Body of pancreas (tissue), 4 donors: ENCODE measurements at regions not wholly inside any gene's neighbourhood (a gene's known extent, or its start where the extent isn't known, plus 50 kb on each side); places are given as distances from the start of the nearest gene placed in this dataset.

Experiments used
- ATAC-seq: fragments of 150-250 bp; one replicate; pipeline ENCODE4 v1.9.1; 2016
- DNase-seq, 4 donors: peaks; one replicate each; pipeline ENCODE4 v3.0.0-alpha.2; 2019
- H3K27ac ChIP-seq, 4 donors: fragments of 200-600 bp; sonication (generic); 1 replicate in 3 of 4; 2 replicates in 1 of 4; pipeline versions ENCODE4 v1.5.1 to v1.6.1; 2016 to 2019; ENCODE audit warnings: mild to moderate bottlenecking in 1 of 4, mixed read lengths in 1 of 4, moderate library complexity in 1 of 4
- H3K27me3 ChIP-seq, 2 donors: fragments of 200-600 bp; sonication (generic); one replicate each; pipeline ENCODE4 v1.6.0; 2016; ENCODE audit warnings: mild to moderate bottlenecking in 1 of 2
- H3K36me3 ChIP-seq, 2 donors: fragments of 200-600 bp; sonication (generic); replicated peaks in 1 of 2; 2 replicates each; pipeline ENCODE4 v1.5.1; 2016; ENCODE audit warnings: low read depth in 2 of 2; ENCODE audit not compliant: insufficient read depth in 1 of 2
- H3K4me1 ChIP-seq: fragments of 200-600 bp; sonication (generic); one replicate; pipeline ENCODE4 v1.6.0; 2016
- H3K4me3 ChIP-seq, 2 donors: fragments of 200-600 bp; sonication (generic); 1 replicate in 1 of 2; 2 replicates in 1 of 2; pipeline ENCODE4 v1.5.1; 2016 to 2019
- H3K9me3 ChIP-seq, 3 donors: fragments of 200-600 bp; sonication (generic); 1 replicate in 2 of 3; 2 replicates in 1 of 3; pipeline ENCODE4 v1.5.1; 2016
- POLR2A ChIP-seq, 3 donors: fragments of 450-650 bp; IDR thresholded peaks; one replicate each; pipeline ENCODE4 v1.6.1; 2016; ENCODE audit warnings: antibody characterized with exemption in 3 of 3, mild to moderate bottlenecking in 2 of 3
- WGBS, 2 donors: methylation state at CpG; one replicate each; pipeline ENCODE4 v1.1.5; 2017; 5-methylcytosine and 5-hydroxymethylcytosine counted together
- intact Hi-C: fragments of 100-400 bp; cut with DNase I; formaldehyde crosslinking; loops from one replicate; pipeline ENCODE4 v1.15.1; 2023
- TF ChIP-seq, protein P1 (sequence below), 7 experiments: fragments of 450-650 bp in 4 of 7; fragments of 200-600 bp in 3 of 7; sonication (generic) in 3 of 7; IDR thresholded peaks; one replicate each; pipeline ENCODE4 v1.5.1; 2016 to 2019; ENCODE audit warnings: antibody characterized with exemption in 7 of 7

DNA sequence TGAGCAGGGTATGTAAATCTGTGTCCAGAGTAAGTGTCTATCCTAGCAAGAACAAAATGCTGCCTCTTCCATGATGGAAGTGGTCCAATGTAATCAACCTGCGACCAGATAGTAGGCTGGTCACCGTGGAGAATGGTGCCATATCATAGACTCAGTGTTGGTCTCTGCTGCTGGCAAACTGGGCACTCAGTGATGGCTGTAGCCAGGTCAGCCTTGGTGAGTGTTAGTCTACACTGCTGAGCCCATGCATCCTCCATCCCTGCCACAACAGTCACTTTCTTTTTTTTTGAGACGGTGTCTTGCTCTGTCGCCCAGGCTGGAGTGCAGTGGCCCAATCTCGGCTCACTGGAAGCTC, 69.3 kb downstream of the CHRD start:
- H3K27ac ChIP-seq, result peak overlapping the region in 1 of 4 donors; percentile 36
- H3K4me3 ChIP-seq, result no peak overlapping the region
- no peaks in the 10 kb centered on the region for H3K27me3 ChIP-seq
- WGBS, 2 donors, result 60 to 74% methylated on average over 5 of the region's 5 CpGs
- peak; percentile 12 for ATAC-seq
- no peaks in the 10 kb centered on the region for H3K9me3 ChIP-seq
- intact Hi-C loops, result no loop called here
- no peak for DNase-seq
- no peak for TF ChIP-seq POLR2A (IDR thresholded peaks at IDR 0.05)
- TF ChIP-seq, protein P1, sequence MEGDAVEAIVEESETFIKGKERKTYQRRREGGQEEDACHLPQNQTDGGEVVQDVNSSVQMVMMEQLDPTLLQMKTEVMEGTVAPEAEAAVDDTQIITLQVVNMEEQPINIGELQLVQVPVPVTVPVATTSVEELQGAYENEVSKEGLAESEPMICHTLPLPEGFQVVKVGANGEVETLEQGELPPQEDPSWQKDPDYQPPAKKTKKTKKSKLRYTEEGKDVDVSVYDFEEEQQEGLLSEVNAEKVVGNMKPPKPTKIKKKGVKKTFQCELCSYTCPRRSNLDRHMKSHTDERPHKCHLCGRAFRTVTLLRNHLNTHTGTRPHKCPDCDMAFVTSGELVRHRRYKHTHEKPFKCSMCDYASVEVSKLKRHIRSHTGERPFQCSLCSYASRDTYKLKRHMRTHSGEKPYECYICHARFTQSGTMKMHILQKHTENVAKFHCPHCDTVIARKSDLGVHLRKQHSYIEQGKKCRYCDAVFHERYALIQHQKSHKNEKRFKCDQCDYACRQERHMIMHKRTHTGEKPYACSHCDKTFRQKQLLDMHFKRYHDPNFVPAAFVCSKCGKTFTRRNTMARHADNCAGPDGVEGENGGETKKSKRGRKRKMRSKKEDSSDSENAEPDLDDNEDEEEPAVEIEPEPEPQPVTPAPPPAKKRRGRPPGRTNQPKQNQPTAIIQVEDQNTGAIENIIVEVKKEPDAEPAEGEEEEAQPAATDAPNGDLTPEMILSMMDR (IDR thresholded peaks at IDR 0.05), result no peak
- no peaks in the 10 kb centered on the region for H3K36me3 ChIP-seq
- no peaks in the 10 kb centered on the region for H3K4me1 ChIP-seq

DNA sequence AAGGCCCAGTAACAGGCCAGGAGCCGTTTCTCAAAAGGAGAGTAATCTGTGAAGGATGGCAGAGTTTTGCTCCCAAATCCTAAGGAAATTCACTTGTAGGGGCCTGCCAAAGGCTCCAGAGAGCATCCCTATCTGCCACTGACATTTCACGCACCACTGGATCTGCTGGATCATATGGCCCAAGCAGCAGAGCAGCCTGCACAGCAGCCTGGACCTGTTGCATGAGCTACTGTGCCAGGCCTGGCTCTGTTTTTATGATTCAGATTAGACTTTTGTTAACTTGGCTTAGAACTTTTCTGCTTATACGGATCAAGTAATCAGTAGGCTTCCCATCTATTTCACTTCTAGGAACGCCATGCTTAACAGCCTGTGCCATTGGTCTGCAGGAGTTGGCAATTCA, 70.7 kb downstream of the CHRD start:
- H3K27me3 ChIP-seq, result no peaks in the 10 kb centered on the region
- no peak for ATAC-seq
- no peaks in the 10 kb centered on the region for H3K4me1 ChIP-seq
- intact Hi-C loops, result no loop called here
- no peak overlapping the region for H3K4me3 ChIP-seq
- no peak for TF ChIP-seq POLR2A (IDR thresholded peaks at IDR 0.05)
- TF ChIP-seq, protein P1 (IDR thresholded peaks at IDR 0.05), result no peak
- no peaks in the 10 kb centered on the region for H3K9me3 ChIP-seq
- no peak overlapping the region for H3K27ac ChIP-seq
- 72 to 83% methylated on average over 4 of the region's 4 CpGs for WGBS, 2 donors
- H3K36me3 ChIP-seq, result no peaks in the 10 kb centered on the region
- DNase-seq, result no peak

DNA sequence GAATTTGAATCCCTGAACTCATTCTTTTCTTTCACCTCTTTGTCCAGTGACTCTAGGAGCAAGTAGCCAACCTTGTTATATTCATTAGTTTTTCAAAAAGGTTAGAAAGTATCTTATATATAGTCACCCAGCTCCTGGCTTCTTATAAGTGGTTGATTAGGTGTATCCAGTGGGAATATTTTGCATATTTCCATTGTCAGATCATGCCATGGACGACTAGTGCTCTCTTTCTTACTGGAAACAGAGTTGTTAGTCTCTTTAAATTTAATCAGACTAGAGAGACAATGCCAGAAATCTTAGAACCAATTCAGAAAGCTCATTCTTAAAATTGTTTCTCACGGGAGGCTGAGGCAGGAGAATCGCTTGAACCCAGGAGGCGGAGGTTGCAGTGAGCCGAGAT, 73.4 kb downstream of the CHRD start:
- intact Hi-C loops, result no loop called here
- H3K27ac ChIP-seq, result no peak overlapping the region
- H3K27me3 ChIP-seq, result no peaks in the 10 kb centered on the region
- no peak overlapping the region for H3K4me3 ChIP-seq
- DNase-seq (no peak), ATAC-seq (no peak)
- no peak for TF ChIP-seq POLR2A (IDR thresholded peaks at IDR 0.05)
- TF ChIP-seq, protein P1 (IDR thresholded peaks at IDR 0.05), result no peak
- WGBS, 2 donors, result 65% methylated on average over 5 of the region's 5 CpGs
- H3K4me1 ChIP-seq, result no peaks in the 10 kb centered on the region
- no peaks in the 10 kb centered on the region for H3K36me3 ChIP-seq
- H3K9me3 ChIP-seq, result no peaks in the 10 kb centered on the region

DNA sequence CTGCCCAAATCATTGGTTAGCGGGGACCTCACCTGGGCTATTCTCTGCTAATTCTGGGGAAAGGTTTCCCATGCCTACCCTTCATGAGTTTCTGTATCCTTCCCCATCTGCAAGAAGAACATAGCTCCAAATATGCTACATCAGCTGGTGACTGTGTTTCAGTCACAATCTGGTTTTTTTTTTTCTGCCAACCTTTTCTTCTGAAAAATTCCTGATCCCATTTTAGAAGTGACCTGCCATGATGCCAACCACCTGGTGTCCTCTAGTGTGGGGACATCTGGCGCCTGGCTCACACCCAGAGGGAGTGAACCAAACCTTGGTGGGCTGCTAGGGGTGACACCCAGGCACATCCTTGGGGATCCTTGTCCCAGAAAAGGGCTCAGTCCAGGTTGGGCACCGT, 76.1 kb downstream of the CHRD start:
- no peak for TF ChIP-seq POLR2A (IDR thresholded peaks at IDR 0.05)
- TF ChIP-seq, protein P1 (IDR thresholded peaks at IDR 0.05), result no peak
- H3K4me3 ChIP-seq, result no peak overlapping the region
- no peaks in the 10 kb centered on the region for H3K36me3 ChIP-seq
- intact Hi-C loops, result no loop called here
- no peaks in the 10 kb centered on the region for H3K4me1 ChIP-seq
- DNase-seq, result no peak
- ATAC-seq, result no peak
- no peak overlapping the region for H3K27ac ChIP-seq
- no peaks in the 10 kb centered on the region for H3K27me3 ChIP-seq
- no peaks in the 10 kb centered on the region for H3K9me3 ChIP-seq
- 82 to 92% methylated on average over 3 of the region's 3 CpGs for WGBS, 2 donors

DNA sequence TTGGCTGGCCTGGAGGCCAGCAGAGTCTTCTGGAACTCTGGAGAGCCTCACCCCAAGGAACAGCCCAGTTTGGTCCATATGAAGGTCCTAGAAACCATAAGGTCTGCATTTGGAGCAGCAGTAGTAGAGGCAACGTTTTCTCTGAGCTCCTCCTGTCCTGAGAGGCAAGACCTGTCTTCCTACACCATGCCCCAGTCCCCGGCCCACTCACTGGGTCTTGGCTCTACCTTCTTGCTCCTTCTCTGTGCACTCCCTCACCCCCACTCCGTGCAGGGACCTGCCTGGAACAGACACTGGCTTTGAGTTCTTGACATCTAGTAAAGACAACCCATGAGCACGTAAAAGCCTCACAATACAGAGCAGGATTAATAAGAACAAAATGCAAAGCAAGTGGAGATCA, 76.6 kb downstream of the CHRD start:
- Histone ChIP-seq H3K27ac (no peak overlapping the region), H3K9me3 (no peaks in the 10 kb centered on the region), H3K4me1 (no peaks in the 10 kb centered on the region), H3K27me3 (no peaks in the 10 kb centered on the region), H3K36me3 (no peaks in the 10 kb centered on the region), H3K4me3 (no peak overlapping the region)
- intact Hi-C loops, result no loop called here
- DNase-seq (no peak), ATAC-seq (no peak)
- WGBS, 2 donors, result 55 to 61% methylated on average over 4 of the region's 4 CpGs
- TF ChIP-seq, protein P1 (IDR thresholded peaks at IDR 0.05), result no peak
- no peak for TF ChIP-seq POLR2A (IDR thresholded peaks at IDR 0.05)
